ENCODE measurements at regions not wholly inside any gene's neighbourhood (a gene's known extent, or its start where the extent isn't known, plus 50 kb on each side); places are given as distances from the start of the nearest gene placed in this dataset.

DNA sequence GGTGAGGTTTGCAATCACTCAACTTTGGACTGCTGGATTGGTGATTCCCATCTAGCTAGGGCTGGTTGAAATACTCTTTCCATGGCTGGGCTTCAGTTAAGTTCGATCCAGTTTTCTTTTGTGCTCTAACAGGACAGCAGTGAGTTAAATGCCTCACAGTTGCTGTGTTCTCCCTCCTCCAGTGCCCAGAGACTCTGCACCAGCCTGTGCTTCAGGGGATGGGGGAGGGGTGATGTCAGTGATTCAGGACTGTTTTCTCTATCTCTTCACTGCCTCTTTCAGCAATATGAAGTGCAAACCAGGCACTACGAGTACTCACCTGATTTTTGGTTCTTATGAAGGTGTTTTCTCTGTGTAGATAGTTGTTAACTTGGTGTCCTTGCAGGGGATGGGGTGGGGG is 88.2 kb upstream of the FAM83B start:
- Histone ChIP-seq H3K9me3 (ENCODE audit: insufficient read depth, low read length) (no peaks in the 10 kb centered on the region), H3K4me1 (ENCODE audit: insufficient read depth, insufficient read length) (no peaks in the 10 kb centered on the region), H3K4me3 (ENCODE audit: insufficient read length, low read depth) (no peak overlapping the region), H3K36me3 (ENCODE audit: insufficient read depth, insufficient read length, low read length) (no peaks in the 10 kb centered on the region), H3K27me3 (ENCODE audit: insufficient read depth, insufficient read length) (no peaks in the 10 kb centered on the region), H3K9ac (ENCODE audit: insufficient read length, low read depth) (no peak overlapping the region)
- TF ChIP-seq YY1 (IDR thresholded peaks at IDR 0.05; ENCODE audit: insufficient read depth, insufficient read length), result no peak
- no peak for TF ChIP-seq ZNF274 (IDR thresholded peaks at IDR 0.05; ENCODE audit: low read depth, low read length)
- TF ChIP-seq SUZ12 (IDR thresholded peaks at IDR 0.05; ENCODE audit: extremely low read depth, insufficient read depth, insufficient read length), result no peak
- no peak for DNase-seq (ENCODE audit: low read depth, low spot score)

- no peaks in the 10 kb centered on the region for H3K27me3 ChIP-seq (ENCODE audit: insufficient read depth, insufficient read length)
- H3K4me1 ChIP-seq (ENCODE audit: insufficient read depth, insufficient read length), result no peaks in the 10 kb centered on the region
- no peaks in the 10 kb centered on the region for H3K36me3 ChIP-seq (ENCODE audit: insufficient read depth, insufficient read length, low read length)
- H3K9me3 ChIP-seq (ENCODE audit: insufficient read depth, low read length), result no peaks in the 10 kb centered on the region
- no peak overlapping the region for H3K9ac ChIP-seq (ENCODE audit: insufficient read length, low read depth)
- no peak for DNase-seq (ENCODE audit: low read depth, low spot score)
- TF ChIP-seq YY1 (IDR thresholded peaks at IDR 0.05; ENCODE audit: insufficient read depth, insufficient read length) (no peak), ZNF274 (IDR thresholded peaks at IDR 0.05; ENCODE audit: low read depth, low read length) (no peak), SUZ12 (IDR thresholded peaks at IDR 0.05; ENCODE audit: extremely low read depth, insufficient read depth, insufficient read length) (no peak)
- no peak overlapping the region for H3K4me3 ChIP-seq (ENCODE audit: insufficient read length, low read depth)
Measured at GRCh38 chr6:54768494-54768893, 78.1 kb upstream of the FAM83B start.

DNA sequence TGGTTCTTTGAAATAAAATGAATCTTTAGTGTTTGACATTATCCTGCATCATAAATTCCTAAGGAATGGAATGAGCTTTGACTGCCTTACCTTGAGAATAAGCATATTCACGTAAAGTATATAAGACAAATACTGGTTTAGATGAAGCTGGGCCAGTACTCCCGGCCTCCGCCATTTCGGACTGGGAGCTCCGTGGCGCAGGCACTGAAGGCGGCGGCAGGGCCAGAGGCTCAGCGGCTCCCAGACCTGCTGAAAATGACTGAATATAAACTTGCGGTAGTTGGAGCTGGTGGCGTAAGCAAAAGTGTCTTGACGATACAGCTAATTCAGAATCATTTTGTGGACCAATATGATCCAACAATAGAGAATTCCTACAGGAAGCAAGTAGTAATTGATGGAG is 76.2 kb upstream of the FAM83B start:
- no peaks in the 10 kb centered on the region for H3K36me3 ChIP-seq (ENCODE audit: insufficient read depth, insufficient read length, low read length)

GRCh38 chr6:54771968-54772367 is 74.6 kb upstream of the FAM83B start:
- H3K4me3 ChIP-seq (ENCODE audit: insufficient read length, low read depth), result no peak overlapping the region
- H3K36me3 ChIP-seq (ENCODE audit: insufficient read depth, insufficient read length, low read length), result no peaks in the 10 kb centered on the region
- H3K9me3 ChIP-seq (ENCODE audit: insufficient read depth, low read length), result no peaks in the 10 kb centered on the region; the same call in 1 of the 2 replicates
- no peaks in the 10 kb centered on the region for H3K4me1 ChIP-seq (ENCODE audit: insufficient read depth, insufficient read length)
- no peaks in the 10 kb centered on the region for H3K27me3 ChIP-seq (ENCODE audit: insufficient read depth, insufficient read length)
- no peak overlapping the region for H3K9ac ChIP-seq (ENCODE audit: insufficient read length, low read depth)
- DNase-seq (ENCODE audit: low read depth, low spot score), result no peak
- TF ChIP-seq YY1 (IDR thresholded peaks at IDR 0.05; ENCODE audit: insufficient read depth, insufficient read length) (no peak), SUZ12 (IDR thresholded peaks at IDR 0.05; ENCODE audit: extremely low read depth, insufficient read depth, insufficient read length) (no peak), ZNF274 (IDR thresholded peaks at IDR 0.05; ENCODE audit: low read depth, low read length) (no peak)

More for the DNA sequence above, 76.2 kb upstream of the FAM83B start:
- Histone ChIP-seq H3K9ac (ENCODE audit: insufficient read length, low read depth) (no peak overlapping the region), H3K4me1 (ENCODE audit: insufficient read depth, insufficient read length) (no peaks in the 10 kb centered on the region), H3K27me3 (ENCODE audit: insufficient read depth, insufficient read length) (no peaks in the 10 kb centered on the region), H3K4me3 (ENCODE audit: insufficient read length, low read depth) (no peak overlapping the region), H3K9me3 (ENCODE audit: insufficient read depth, low read length) (no peaks in the 10 kb centered on the region)
- TF ChIP-seq YY1 (IDR thresholded peaks at IDR 0.05; ENCODE audit: insufficient read depth, insufficient read length) (no peak), ZNF274 (IDR thresholded peaks at IDR 0.05; ENCODE audit: low read depth, low read length) (no peak), SUZ12 (IDR thresholded peaks at IDR 0.05; ENCODE audit: extremely low read depth, insufficient read depth, insufficient read length) (no peak)
- DNase-seq (ENCODE audit: low read depth, low spot score), result no peak

- no peaks in the 10 kb centered on the region for H3K36me3 ChIP-seq (ENCODE audit: insufficient read depth, insufficient read length, low read length)
- H3K4me1 ChIP-seq (ENCODE audit: insufficient read depth, insufficient read length), result no peaks in the 10 kb centered on the region
- DNase-seq (ENCODE audit: low read depth, low spot score), result no peak
- no peak overlapping the region for H3K9ac ChIP-seq (ENCODE audit: insufficient read length, low read depth)
- H3K9me3 ChIP-seq (ENCODE audit: insufficient read depth, low read length), result no peaks in the 10 kb centered on the region; the same call in 1 of the 2 replicates
- no peak overlapping the region for H3K4me3 ChIP-seq (ENCODE audit: insufficient read length, low read depth)
- no peaks in the 10 kb centered on the region for H3K27me3 ChIP-seq (ENCODE audit: insufficient read depth, insufficient read length)
- TF ChIP-seq YY1 (IDR thresholded peaks at IDR 0.05; ENCODE audit: insufficient read depth, insufficient read length) (no peak), SUZ12 (IDR thresholded peaks at IDR 0.05; ENCODE audit: extremely low read depth, insufficient read depth, insufficient read length) (no peak), ZNF274 (IDR thresholded peaks at IDR 0.05; ENCODE audit: low read depth, low read length) (no peak)
Measured at GRCh38 chr6:54772610-54773009, 74.0 kb upstream of the FAM83B start.

GRCh38 chr6:54775576-54775975 is 71.0 kb upstream of the FAM83B start:
- Histone ChIP-seq H3K4me1 (ENCODE audit: insufficient read depth, insufficient read length) (no peaks in the 10 kb centered on the region), H3K9me3 (ENCODE audit: insufficient read depth, low read length) (no peaks in the 10 kb centered on the region; the same call in 1 of the 2 replicates), H3K36me3 (ENCODE audit: insufficient read depth, insufficient read length, low read length) (no peaks in the 10 kb centered on the region), H3K9ac (ENCODE audit: insufficient read length, low read depth) (no peak overlapping the region), H3K4me3 (ENCODE audit: insufficient read length, low read depth) (no peak overlapping the region), H3K27me3 (ENCODE audit: insufficient read depth, insufficient read length) (no peaks in the 10 kb centered on the region)
- TF ChIP-seq SUZ12 (IDR thresholded peaks at IDR 0.05; ENCODE audit: extremely low read depth, insufficient read depth, insufficient read length), result no peak
- TF ChIP-seq ZNF274 (IDR thresholded peaks at IDR 0.05; ENCODE audit: low read depth, low read length), result no peak
- TF ChIP-seq YY1 (IDR thresholded peaks at IDR 0.05; ENCODE audit: insufficient read depth, insufficient read length), result no peak
- no peak for DNase-seq (ENCODE audit: low read depth, low spot score)

GRCh38 chr6:54776891-54777290 is 69.7 kb upstream of the FAM83B start:
- no peak for DNase-seq (ENCODE audit: low read depth, low spot score)
- no peak for TF ChIP-seq SUZ12 (IDR thresholded peaks at IDR 0.05; ENCODE audit: extremely low read depth, insufficient read depth, insufficient read length)
- no peak for TF ChIP-seq ZNF274 (IDR thresholded peaks at IDR 0.05; ENCODE audit: low read depth, low read length)
- no peak for TF ChIP-seq YY1 (IDR thresholded peaks at IDR 0.05; ENCODE audit: insufficient read depth, insufficient read length)
- H3K4me3 ChIP-seq (ENCODE audit: insufficient read length, low read depth), result no peak overlapping the region
- no peak overlapping the region for H3K9ac ChIP-seq (ENCODE audit: insufficient read length, low read depth)
- no peaks in the 10 kb centered on the region; the same call in 1 of the 2 replicates for H3K9me3 ChIP-seq (ENCODE audit: insufficient read depth, low read length)
- H3K27me3 ChIP-seq (ENCODE audit: insufficient read depth, insufficient read length), result no peaks in the 10 kb centered on the region
- no peaks in the 10 kb centered on the region for H3K4me1 ChIP-seq (ENCODE audit: insufficient read depth, insufficient read length)
- H3K36me3 ChIP-seq (ENCODE audit: insufficient read depth, insufficient read length, low read length), result no peaks in the 10 kb centered on the region

Data from NT2/D1 (cell line).